MM.1S (cell line): ENCODE measurements at regions not wholly inside any gene's neighbourhood (a gene's known extent, or its start where the extent isn't known, plus 50 kb on each side); places are given as distances from the start of the nearest gene placed in this dataset.
"Not testable (repeated sequence)": the region's sequence is repeated elsewhere in the genome, so short reads cannot be mapped to it uniquely, and the experiment has no call there.

Experiments
- EZH2 ChIP-seq: fragments of 300-600 bp; sonication (generic); optimal IDR thresholded peaks from 2 replicates; pipeline ENCODE3; 2017; ENCODE audit warnings: low read depth, mild to moderate bottlenecking, antibody characterized with exemption, low read length, mixed read lengths
- EZH2phosphoT487 ChIP-seq: fragments of 300-600 bp; sonication (generic); IDR thresholded peaks from 2 replicates; pipeline ENCODE4 v1.6.1; 2018; ENCODE audit warnings: antibody characterized with exemption, low read length
- TF ChIP-seq, protein P1 (sequence below): fragments of 300-600 bp; sonication (generic); IDR thresholded peaks from 2 replicates; pipeline ENCODE4 v1.5.1; 2016; ENCODE audit warnings: antibody characterized with exemption, low read length, mixed read lengths

- TF ChIP-seq, protein P1, sequence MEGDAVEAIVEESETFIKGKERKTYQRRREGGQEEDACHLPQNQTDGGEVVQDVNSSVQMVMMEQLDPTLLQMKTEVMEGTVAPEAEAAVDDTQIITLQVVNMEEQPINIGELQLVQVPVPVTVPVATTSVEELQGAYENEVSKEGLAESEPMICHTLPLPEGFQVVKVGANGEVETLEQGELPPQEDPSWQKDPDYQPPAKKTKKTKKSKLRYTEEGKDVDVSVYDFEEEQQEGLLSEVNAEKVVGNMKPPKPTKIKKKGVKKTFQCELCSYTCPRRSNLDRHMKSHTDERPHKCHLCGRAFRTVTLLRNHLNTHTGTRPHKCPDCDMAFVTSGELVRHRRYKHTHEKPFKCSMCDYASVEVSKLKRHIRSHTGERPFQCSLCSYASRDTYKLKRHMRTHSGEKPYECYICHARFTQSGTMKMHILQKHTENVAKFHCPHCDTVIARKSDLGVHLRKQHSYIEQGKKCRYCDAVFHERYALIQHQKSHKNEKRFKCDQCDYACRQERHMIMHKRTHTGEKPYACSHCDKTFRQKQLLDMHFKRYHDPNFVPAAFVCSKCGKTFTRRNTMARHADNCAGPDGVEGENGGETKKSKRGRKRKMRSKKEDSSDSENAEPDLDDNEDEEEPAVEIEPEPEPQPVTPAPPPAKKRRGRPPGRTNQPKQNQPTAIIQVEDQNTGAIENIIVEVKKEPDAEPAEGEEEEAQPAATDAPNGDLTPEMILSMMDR: not testable (repeated sequence)
- TF ChIP-seq EZH2, EZH2phosphoT487: not testable (repeated sequence)
Measured at GRCh38 chr1:30438274-30438673, 285.1 kb downstream of the MATN1 start.
